NCI-H146 treated with DMSO at 0.1 percent for 48 hours (cell line): ENCODE measurements at regions not wholly inside any gene's neighbourhood (a gene's known extent, or its start where the extent isn't known, plus 50 kb on each side); places are given as distances from the start of the nearest gene placed in this dataset.
"Not testable (repeated sequence)": the region's sequence is repeated elsewhere in the genome, so short reads cannot be mapped to it uniquely, and the experiment has no call there.

ENCODE experiments used
- DNase-seq: peaks from one replicate; lab custom pipeline; 2025; ENCODE audit not compliant: unreplicated experiment; lab: John Stamatoyannopoulos, UW

GRCh38 chr9:97772145-97772544 is 75.0 kb upstream of the XPA start:
- peak; percentile 36 for DNase-seq

- DNase-seq, result no peak
Observed at GRCh38 chr9:97773091-97773490, 76.0 kb upstream of the XPA start.

GRCh38 chr9:97773723-97774122 is 76.6 kb upstream of the XPA start:
- no peak for DNase-seq

GRCh38 chr9:97774673-97775072 is 77.5 kb upstream of the XPA start:
- no peak for DNase-seq

- not testable (repeated sequence) for DNase-seq
Observed at GRCh38 chr9:97778740-97779139, 74.3 kb upstream of the FOXE1 start.

- DNase-seq, result no peak
Observed at GRCh38 chr9:97779608-97780007, 73.4 kb upstream of the FOXE1 start.

GRCh38 chr9:97781902-97782301 is 71.1 kb upstream of the FOXE1 start:
- DNase-seq, result no peak

- DNase-seq, result no peak
Observed at GRCh38 chr9:97786341-97786740, 66.7 kb upstream of the FOXE1 start.

GRCh38 chr9:97787551-97787950 is 65.5 kb upstream of the FOXE1 start:
- DNase-seq, result no peak

- DNase-seq, result no peak
Observed at GRCh38 chr9:97788763-97789663, 64.0 kb upstream of the FOXE1 start.

GRCh38 chr9:97790542-97790941 is 62.5 kb upstream of the FOXE1 start:
- no peak for DNase-seq

GRCh38 chr9:97791542-97791941 is 61.5 kb upstream of the FOXE1 start:
- DNase-seq, result no peak

- no peak for DNase-seq
Observed at GRCh38 chr9:97793067-97793466, 60.0 kb upstream of the FOXE1 start.

GRCh38 chr9:97794666-97795065 is 58.4 kb upstream of the FOXE1 start:
- no peak for DNase-seq

- not testable (repeated sequence) for DNase-seq
Observed at GRCh38 chr9:97796176-97796575, 56.9 kb upstream of the FOXE1 start.

- DNase-seq, result no peak
Observed at GRCh38 chr9:97801180-97801579, 51.8 kb upstream of the FOXE1 start.

GRCh38 chr9:97802276-97802675 is 50.8 kb upstream of the FOXE1 start:
- DNase-seq, result no peak

- peak; percentile 42 for DNase-seq
Observed at GRCh38 chr9:97803167-97804058, 49.6 kb upstream of the FOXE1 start.
